Right hindlimb (tissue), 1 donor: ENCODE measurements at regions not wholly inside any gene's neighbourhood (a gene's known extent, or its start where the extent isn't known, plus 50 kb on each side); places are given as distances from the start of the nearest gene placed in this dataset.
A peak's percentile ranks its signal among the peaks of the same experiment; 100 is the strongest.

Experiments used
- DNase-seq: peaks from one replicate; pipeline ENCODE4 v3.0.0-alpha.2; 2018

DNA sequence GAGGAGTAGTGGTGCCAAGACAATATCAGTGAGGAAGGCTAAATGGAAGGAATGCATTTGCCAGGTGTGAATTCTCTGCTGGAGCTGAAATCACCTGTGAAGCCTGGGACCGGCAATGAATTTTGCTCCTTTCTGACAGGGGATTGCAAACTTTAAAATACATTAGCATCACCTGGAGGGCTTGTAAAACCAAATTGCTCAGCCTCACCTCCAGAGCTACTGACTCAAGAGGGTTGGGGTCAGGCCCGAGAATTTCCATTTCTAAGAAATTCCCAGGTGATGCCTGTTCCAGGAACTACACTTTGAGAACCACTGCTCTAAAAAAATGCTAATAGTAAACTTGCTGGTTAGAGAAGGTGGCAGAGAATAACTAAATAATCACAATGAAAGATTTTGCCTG lies 445.6 kb upstream of the RBMS3 start:
- DNase-seq: no peak

- peak; percentile 54 for DNase-seq
Observed at GRCh38 chr3:28835751-28836150, 445.1 kb upstream of the RBMS3 start.

- no peak for DNase-seq
Observed at GRCh38 chr3:28836199-28836598, 444.7 kb upstream of the RBMS3 start.

GRCh38 chr3:28840976-28841376 lies 439.9 kb upstream of the RBMS3 start:
- DNase-seq: no peak

- DNase-seq: no peak
Observed at GRCh38 chr3:28841441-28841840, 439.4 kb upstream of the RBMS3 start.

- no peak for DNase-seq
Observed at GRCh38 chr3:28844298-28845005, 436.4 kb upstream of the RBMS3 start.

- no peak for DNase-seq
Observed at GRCh38 chr3:28845006-28845324, 435.9 kb upstream of the RBMS3 start.

- no peak for DNase-seq
Observed at GRCh38 chr3:28846971-28847478, 433.8 kb upstream of the RBMS3 start.

- DNase-seq: no peak
Observed at GRCh38 chr3:28847736-28848135, 433.1 kb upstream of the RBMS3 start.

DNA sequence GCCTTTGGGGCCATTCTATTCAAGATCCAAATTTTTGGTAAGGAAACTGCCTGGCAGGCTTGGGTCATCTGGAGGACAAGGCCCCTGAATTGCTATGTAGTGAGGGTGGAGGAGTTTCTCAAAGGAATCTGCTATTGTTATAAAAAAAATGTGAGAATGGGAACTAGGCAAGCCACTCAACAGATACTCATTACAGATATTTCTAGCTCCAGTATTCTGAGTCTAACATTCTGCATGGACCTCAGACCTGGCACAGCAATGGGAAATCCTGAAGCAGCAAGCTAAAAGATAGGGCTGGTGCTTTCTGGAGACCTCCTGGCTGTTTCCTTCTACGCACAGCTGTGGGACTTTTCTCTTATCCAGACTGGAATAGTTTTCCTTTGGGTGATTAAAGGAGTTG lies 430.7 kb upstream of the RBMS3 start:
- DNase-seq: no peak

DNA sequence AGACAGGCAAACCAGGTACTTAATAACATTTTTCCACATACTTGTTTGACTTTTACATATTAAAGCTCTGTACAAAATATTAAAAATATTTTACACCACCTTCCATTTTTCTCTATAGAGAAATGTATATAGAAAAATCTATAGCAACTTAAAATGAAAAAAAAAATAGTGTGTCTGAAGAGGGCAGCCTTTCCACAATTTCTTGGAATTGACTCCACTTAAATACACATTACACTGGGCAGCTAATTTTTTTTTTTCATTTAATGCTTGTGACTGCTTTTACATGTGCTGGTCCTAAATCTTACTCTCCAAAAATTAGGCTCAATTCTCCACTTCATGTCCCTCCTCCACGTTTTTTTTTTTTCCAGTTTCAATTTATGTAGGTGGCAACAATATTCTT lies 427.0 kb upstream of the RBMS3 start:
- no peak for DNase-seq

DNA sequence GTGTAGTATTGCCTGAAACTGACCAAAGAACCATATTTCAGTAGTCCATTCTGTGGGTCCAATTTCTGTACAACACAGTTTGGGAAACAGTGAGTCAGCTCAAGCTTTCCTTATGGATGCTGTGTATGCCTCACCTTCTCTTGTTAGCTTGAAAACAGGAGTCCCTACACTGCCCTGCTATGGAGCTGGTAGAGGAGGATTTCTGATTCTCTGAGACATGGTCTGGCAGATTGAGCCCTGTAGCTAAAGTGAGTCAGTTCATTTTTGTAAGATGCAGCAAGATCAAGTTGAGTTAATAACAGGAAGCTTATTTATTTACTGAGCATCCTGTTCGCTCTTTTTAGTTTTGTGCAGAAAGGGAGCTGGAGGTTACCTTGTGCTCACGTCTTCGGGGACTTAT lies 424.1 kb upstream of the RBMS3 start:
- no peak for DNase-seq

DNA sequence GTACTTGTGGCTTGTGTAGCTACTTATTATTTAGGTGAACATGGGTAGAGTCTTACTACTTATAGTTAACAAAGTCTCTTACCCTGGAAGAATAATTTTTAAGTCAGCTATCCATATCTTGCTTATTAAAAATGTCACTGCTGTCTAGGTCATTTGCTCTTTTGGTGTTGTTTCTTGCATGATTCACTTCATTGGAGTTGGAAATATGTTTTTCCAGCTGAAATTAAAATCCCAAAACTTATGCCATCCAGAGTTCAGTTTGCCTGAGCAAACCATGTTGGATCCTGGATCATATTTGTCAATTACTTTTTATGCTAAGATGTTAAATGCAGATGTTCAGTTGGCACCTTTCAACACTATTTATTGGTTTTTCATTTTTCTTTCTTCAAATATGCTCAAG lies 421.0 kb upstream of the RBMS3 start:
- DNase-seq: no peak

DNA sequence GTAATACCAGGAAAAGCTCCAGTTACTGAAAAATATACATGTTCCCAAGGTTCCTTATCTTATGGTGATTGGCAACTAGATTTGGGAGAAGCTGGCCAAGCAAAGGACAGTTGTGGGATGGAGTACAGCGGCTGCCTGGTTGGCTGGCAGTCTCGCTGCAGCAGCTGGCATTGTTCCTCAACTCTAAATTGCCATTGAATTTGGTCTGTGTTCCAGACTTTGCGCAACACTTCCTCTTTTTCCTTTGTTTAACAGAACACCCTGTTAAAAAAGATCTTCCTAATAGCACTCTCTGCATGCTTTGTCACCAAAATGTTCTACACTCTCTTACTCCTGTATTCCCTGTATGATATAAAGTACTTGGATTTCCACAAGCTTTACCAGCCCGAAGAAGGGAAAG lies 420.6 kb upstream of the RBMS3 start:
- peak; percentile 51 for DNase-seq

DNA sequence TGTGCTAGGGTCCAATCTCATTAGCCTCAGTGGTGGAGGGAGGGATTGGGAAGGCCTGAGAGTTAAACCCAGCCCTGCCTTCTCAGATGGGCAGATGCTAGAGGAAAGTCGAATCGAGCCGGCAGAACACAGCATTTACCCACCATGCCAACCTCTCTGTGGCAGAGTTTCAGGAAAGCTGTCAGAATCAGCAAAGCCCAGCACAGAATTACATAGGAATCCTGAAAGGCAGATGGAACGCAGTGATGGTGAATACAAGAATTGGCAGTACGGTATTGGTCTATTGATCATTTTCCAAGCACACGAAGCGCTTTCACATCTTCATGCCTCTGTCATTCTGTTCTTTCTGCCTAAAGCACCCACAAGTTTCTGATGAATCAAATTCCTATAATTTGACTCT lies 417.7 kb upstream of the RBMS3 start:
- DNase-seq: no peak

DNA sequence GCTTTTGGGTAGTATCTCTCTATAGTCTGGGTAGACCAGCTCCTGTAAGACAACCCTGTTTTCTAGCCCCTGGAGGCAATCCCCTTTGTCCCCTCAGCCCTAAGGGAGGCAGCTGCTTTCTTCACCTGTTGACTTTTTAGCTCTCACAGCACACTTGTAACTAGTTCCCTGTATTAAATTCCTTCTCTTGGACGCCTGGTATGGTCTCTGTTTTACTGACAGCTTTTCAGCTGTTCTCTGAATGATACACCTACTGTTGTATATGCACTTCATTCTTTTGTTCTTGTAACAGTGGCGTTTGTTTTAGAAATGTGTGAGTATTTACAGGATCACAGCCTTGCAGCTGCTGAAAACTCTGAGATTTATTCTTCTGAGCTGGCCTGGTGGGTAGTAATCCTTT lies 413.0 kb upstream of the RBMS3 start:
- DNase-seq: no peak

DNA sequence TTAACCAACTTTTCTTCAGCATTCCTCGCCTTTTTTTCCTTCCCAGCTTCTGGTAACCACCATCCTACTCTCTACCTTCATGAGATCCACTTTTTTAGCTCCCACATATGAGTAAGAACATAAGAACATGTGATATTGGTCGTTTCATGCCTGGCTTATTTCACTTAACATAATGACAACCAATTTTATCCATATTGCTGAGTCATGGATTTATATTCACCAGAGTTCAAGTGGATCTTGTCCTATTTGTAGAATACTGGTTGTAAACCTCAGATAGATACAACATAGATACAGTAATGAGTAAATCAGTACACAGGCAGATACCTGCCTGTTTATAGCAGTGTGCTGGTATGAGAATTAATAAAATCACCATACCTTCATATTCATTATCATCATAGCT lies 412.0 kb upstream of the RBMS3 start:
- no peak for DNase-seq

DNA sequence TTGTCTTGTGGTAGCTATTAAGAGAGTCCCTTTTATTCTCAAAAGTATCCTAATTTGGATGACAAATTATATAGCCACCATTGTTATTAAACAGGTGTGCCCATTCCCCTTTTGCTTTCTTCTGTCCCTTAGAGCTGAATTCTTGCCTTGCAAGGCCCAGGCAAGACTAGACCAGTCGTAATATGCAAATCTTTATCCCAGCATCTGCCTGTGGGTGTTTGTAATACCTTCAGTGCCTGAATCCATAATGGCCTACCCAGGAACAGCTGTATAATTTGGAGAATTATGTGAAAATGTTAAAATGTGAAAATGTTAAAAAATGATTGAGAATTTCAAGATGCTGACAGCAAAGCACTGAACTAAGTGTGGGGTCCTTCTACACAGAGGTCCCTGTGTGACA lies 403.0 kb upstream of the RBMS3 start:
- DNase-seq: no peak

DNA sequence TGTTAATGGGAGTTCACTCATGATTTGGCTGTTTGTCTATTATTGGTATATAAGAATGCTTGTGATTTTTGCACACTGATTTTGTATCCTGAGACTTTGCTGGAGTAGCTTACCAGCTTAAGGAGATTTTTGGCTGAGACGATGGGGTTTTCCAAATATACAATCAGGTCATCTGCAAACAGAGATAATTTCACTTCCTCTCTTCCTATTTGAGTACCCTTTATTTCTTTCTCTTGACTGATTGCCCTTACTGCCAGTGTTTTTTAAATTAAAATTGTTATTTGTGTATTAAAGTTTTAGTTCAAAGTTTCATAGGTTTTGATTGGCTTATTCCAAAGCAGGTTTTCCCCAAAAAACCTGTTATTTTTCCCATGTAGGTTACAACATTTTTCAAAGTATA lies 390.5 kb upstream of the RBMS3 start:
- DNase-seq: no peak

DNA sequence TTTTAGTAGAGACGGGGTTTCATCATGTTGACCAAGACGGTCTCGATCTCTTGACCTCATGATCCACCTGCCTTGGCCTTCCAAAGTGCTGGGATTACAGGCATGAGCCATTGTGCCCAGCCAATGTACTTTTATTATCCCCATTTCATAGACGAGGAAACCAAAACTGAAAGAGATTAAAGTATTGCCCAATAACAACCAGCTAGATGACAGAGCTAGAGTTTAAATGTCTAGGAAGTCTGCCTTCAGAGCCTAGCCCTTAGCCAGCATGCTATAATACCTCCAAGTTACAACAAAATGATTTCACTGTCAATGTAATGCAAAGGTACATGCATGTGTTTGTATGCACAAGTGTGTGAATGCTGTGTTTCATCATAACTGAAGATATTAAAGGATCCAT lies 389.4 kb upstream of the RBMS3 start:
- no peak for DNase-seq

- DNase-seq: no peak
Observed at GRCh38 chr3:28900301-28900700, 380.6 kb upstream of the RBMS3 start.

GRCh38 chr3:28901018-28901417 lies 379.9 kb upstream of the RBMS3 start:
- no peak for DNase-seq

DNA sequence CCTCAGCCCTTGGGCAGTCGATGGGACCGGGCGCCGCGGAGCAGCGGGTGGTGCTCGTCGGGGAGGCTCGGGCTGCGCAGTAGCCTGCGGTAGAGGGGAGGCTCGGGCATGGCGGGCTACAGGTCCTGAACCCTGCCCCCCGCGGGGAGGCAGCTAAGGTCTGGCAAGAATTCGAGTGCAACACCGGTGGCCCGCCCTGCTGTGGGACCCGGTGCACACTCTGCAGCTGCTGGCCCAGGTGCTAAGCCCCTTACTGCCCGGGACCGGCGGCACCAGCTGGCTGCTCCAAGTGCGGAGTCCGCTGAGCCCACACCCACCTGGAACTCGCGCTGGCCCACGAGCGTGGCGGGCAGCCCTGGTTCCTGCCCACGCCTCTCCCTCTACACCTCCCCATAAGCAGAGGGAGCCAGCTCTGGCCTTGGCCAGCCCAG lies 377.7 kb upstream of the RBMS3 start:
- no peak for DNase-seq

- DNase-seq: no peak
Observed at GRCh38 chr3:28905798-28906197, 375.1 kb upstream of the RBMS3 start.

GRCh38 chr3:28906561-28907310 lies 374.1 kb upstream of the RBMS3 start:
- DNase-seq: no peak
